ENCODE measurements at regions not wholly inside any gene's neighbourhood (a gene's known extent, or its start where the extent isn't known, plus 50 kb on each side); places are given as distances from the start of the nearest gene placed in this dataset.

- Mint-ChIP-seq H3K36me3 (no peaks in the 10 kb centered on the region), H3K9me3 (peaks cover 0 to 2% (median 0%) of the 10 kb centered on the region in 7 donors), H3K27me3 (ENCODE audit: low read depth in 3 of 3) (peaks cover 6 to 25% (median 8%) of the 10 kb centered on the region in 3 donors), H3K27ac (peak overlapping the region in 1 of 7 donors; percentile 35), H3K4me3 (peak overlapping the region in 1 of 2 donors; percentile 44), H3K4me1 (no peaks in the 10 kb centered on the region)
- intact Hi-C loops (cut with micrococcal nuclease) = no loop called here
- H3K27ac ChIP-seq (ENCODE audit: low read depth in 1 of 2, low read length in 2 of 2) = no peak overlapping the region
- H3K79me2 ChIP-seq (ENCODE audit: insufficient read depth, low read length) = no peaks in the 10 kb centered on the region
- H3K4me3 ChIP-seq (replicated peaks in 1 of 3; ENCODE audit: low read depth in 2 of 3, low read length in 3 of 3) = no peak overlapping the region
- no peaks in the 10 kb centered on the region for H3K4me1 ChIP-seq (ENCODE audit: control insufficient read depth in 1 of 2, insufficient read depth in 2 of 2, low read length in 2 of 2)
- no peak overlapping the region for H2AFZ ChIP-seq (ENCODE audit: insufficient read depth, low read depth, low read length, poor library complexity, severe bottlenecking)
- no peak for DNase-seq
- H4K20me1 ChIP-seq (ENCODE audit: insufficient read depth, low read length) = no peaks in the 10 kb centered on the region
- H3K36me3 ChIP-seq (replicated peaks in 1 of 2; ENCODE audit: control insufficient read depth in 1 of 2, insufficient read depth in 2 of 2, low read length in 2 of 2) = no peaks in the 10 kb centered on the region
- TF ChIP-seq CTCF (IDR thresholded peaks at IDR 0.05) = no peak
- no peak overlapping the region for H3K4me2 ChIP-seq (replicated peaks; ENCODE audit: extremely low read depth, low read length, poor library complexity, severe bottlenecking)
- WGBS (ENCODE audit: insufficient coverage) = 68% methylated on average over 4 of the region's 13 CpGs
- no peaks in the 10 kb centered on the region for H3K27me3 ChIP-seq (ENCODE audit: control insufficient read depth in 2 of 2, insufficient read depth in 2 of 2, low read length in 2 of 2)
- no peaks in the 10 kb centered on the region for H3K9me3 ChIP-seq (replicated peaks in 1 of 2; ENCODE audit: control insufficient read depth in 1 of 2, insufficient read depth in 1 of 2, low read length in 2 of 2)
- H3K9ac ChIP-seq (ENCODE audit: insufficient read depth, low read length, poor library complexity, severe bottlenecking) = no peak overlapping the region
These were observed 76.4 kb downstream of the HES1 start for GRCh38 chr3:194212161-194212844.

GRCh38 chr3:194212845-194213331 lies 76.9 kb downstream of the HES1 start:
- Mint-ChIP-seq H3K27ac (no peak overlapping the region), H3K4me1 (no peaks in the 10 kb centered on the region), H3K4me3 (no peak overlapping the region), H3K36me3 (no peaks in the 10 kb centered on the region), H3K9me3 (peaks cover 0 to 2% (median 0%) of the 10 kb centered on the region in 7 donors), H3K27me3 (ENCODE audit: low read depth in 3 of 3) (peaks cover 5 to 22% (median 6%) of the 10 kb centered on the region in 3 donors)
- H3K27me3 ChIP-seq (ENCODE audit: control insufficient read depth in 2 of 2, insufficient read depth in 2 of 2, low read length in 2 of 2) = no peaks in the 10 kb centered on the region
- no peak overlapping the region for H3K4me2 ChIP-seq (replicated peaks; ENCODE audit: extremely low read depth, low read length, poor library complexity, severe bottlenecking)
- H3K79me2 ChIP-seq (ENCODE audit: insufficient read depth, low read length) = no peaks in the 10 kb centered on the region
- no peak overlapping the region for H3K9ac ChIP-seq (ENCODE audit: insufficient read depth, low read length, poor library complexity, severe bottlenecking)
- DNase-seq = no peak
- WGBS (ENCODE audit: insufficient coverage) = 36% methylated on average over 7 of the region's 10 CpGs
- no peak for TF ChIP-seq CTCF (IDR thresholded peaks at IDR 0.05)
- H3K9me3 ChIP-seq (replicated peaks in 1 of 2; ENCODE audit: control insufficient read depth in 1 of 2, insufficient read depth in 1 of 2, low read length in 2 of 2) = no peaks in the 10 kb centered on the region
- intact Hi-C loops (cut with micrococcal nuclease) = no loop called here
- no peak overlapping the region for H3K4me3 ChIP-seq (replicated peaks in 1 of 3; ENCODE audit: low read depth in 2 of 3, low read length in 3 of 3)
- H3K4me1 ChIP-seq (ENCODE audit: control insufficient read depth in 1 of 2, insufficient read depth in 2 of 2, low read length in 2 of 2) = no peaks in the 10 kb centered on the region
- H2AFZ ChIP-seq (ENCODE audit: insufficient read depth, low read depth, low read length, poor library complexity, severe bottlenecking) = no peak overlapping the region
- no peak overlapping the region for H3K27ac ChIP-seq (ENCODE audit: low read depth in 1 of 2, low read length in 2 of 2)
- no peaks in the 10 kb centered on the region for H3K36me3 ChIP-seq (replicated peaks in 1 of 2; ENCODE audit: control insufficient read depth in 1 of 2, insufficient read depth in 2 of 2, low read length in 2 of 2)
- H4K20me1 ChIP-seq (ENCODE audit: insufficient read depth, low read length) = no peaks in the 10 kb centered on the region
